ENCODE measurements at regions not wholly inside any gene's neighbourhood (a gene's known extent, or its start where the extent isn't known, plus 50 kb on each side); places are given as distances from the start of the nearest gene placed in this dataset.

- intact Hi-C loops (cut with micrococcal nuclease) (no loop called here), dilution Hi-C loops (cut with HindIII; ENCODE audit: low sequenced_read_pairs, unreplicated experiment) (no loop called here), in situ Hi-C loops (cut with MboI; ENCODE audit: low sequenced_read_pairs) (no loop called here)
- H3K9me1 ChIP-seq (ENCODE audit: insufficient read depth, low read length): no peaks in the 10 kb centered on the region
- H3K27ac ChIP-seq (ENCODE audit: insufficient read depth, low read length): no peak overlapping the region
- H4K91ac ChIP-seq (ENCODE audit: insufficient read depth, low read depth, low read length): no peak overlapping the region
- ATAC-seq (ENCODE audit: low read depth) (no peak), DNase-seq (no peak)
- CTCF ChIA-PET: no interaction called here
- no peaks in the 10 kb centered on the region for H4K20me1 ChIP-seq (ENCODE audit: insufficient read depth, low read length)
- no peak overlapping the region for H2BK120ac ChIP-seq (ENCODE audit: low read depth, low read length)
- H4K5ac ChIP-seq (ENCODE audit: low read depth, low read length): no peak overlapping the region
- no peaks in the 10 kb centered on the region for H3K36me3 ChIP-seq (ENCODE audit: control insufficient read depth, insufficient read depth, low read length)
- H2AFZ ChIP-seq (replicated peaks; ENCODE audit: low read length, poor library complexity): no peak overlapping the region
- no CpG with 5 or more reads among the region's 2 CpGs for WGBS, 2 experiments (ENCODE audit: extremely low coverage in 2 of 2, insufficient read length in 1 of 2)
- no peak overlapping the region for H2BK20ac ChIP-seq (ENCODE audit: low read depth, low read length)
- no peaks in the 10 kb centered on the region for H3K27me3 ChIP-seq (ENCODE audit: control insufficient read depth, insufficient read depth, low read length)
- POLR2A ChIA-PET (ENCODE audit: unreplicated experiment): no interaction called here
- H4K8ac ChIP-seq (ENCODE audit: low read depth in 2 of 2, low read length in 2 of 2): no peak overlapping the region
- H3K79me1 ChIP-seq (ENCODE audit: low read depth in 1 of 2, low read length in 2 of 2): no peaks in the 10 kb centered on the region
- TF ChIP-seq CEBPB (IDR thresholded peaks at IDR 0.05; ENCODE audit: low read depth, low read length): no peak
- no peak for TF ChIP-seq MXI1 (IDR thresholded peaks at IDR 0.05; ENCODE audit: borderline replicate concordance, low read depth, low read length)
- no peak for TF ChIP-seq USF2 (IDR thresholded peaks at IDR 0.05; ENCODE audit: low read depth, low read length)
- no peak for TF ChIP-seq SMC3 (IDR thresholded peaks at IDR 0.05; ENCODE audit: low read depth, low read length)
- TF ChIP-seq MAFK (IDR thresholded peaks at IDR 0.05; ENCODE audit: low read depth, low read length): no peak
- TF ChIP-seq MAZ (IDR thresholded peaks at IDR 0.05; ENCODE audit: borderline replicate concordance, low read depth, low read length): no peak
- no peak for TF ChIP-seq RFX5 (IDR thresholded peaks at IDR 0.05; ENCODE audit: low read depth, low read length)
- no peak for TF ChIP-seq RCOR1 (IDR thresholded peaks at IDR 0.05; ENCODE audit: insufficient replicate concordance, low read length)
- no peak for TF ChIP-seq NFE2L2 (IDR thresholded peaks at IDR 0.05; ENCODE audit: low read depth, low read length)
- TF ChIP-seq FOS (IDR thresholded peaks at IDR 0.05; ENCODE audit: low read depth, low read length): no peak
- TF ChIP-seq POLR2A (IDR thresholded peaks at IDR 0.05; ENCODE audit: low read depth, low read length): no peak
- TF ChIP-seq RAD21 (IDR thresholded peaks at IDR 0.05; ENCODE audit: low read length): no peak
- no peak for TF ChIP-seq BHLHE40 (IDR thresholded peaks at IDR 0.05; ENCODE audit: low read depth, low read length)
- no peak for TF ChIP-seq CHD1 (IDR thresholded peaks at IDR 0.05; ENCODE audit: low read depth, low read length)
- TF ChIP-seq ELK1 (IDR thresholded peaks at IDR 0.05; ENCODE audit: borderline replicate concordance, low read depth, low read length): no peak
- no peak for TF ChIP-seq CTCF (conservative IDR thresholded peaks at IDR 0.05; ENCODE audit: low read depth, low read length)
- no peak overlapping the region for H3K9ac ChIP-seq (ENCODE audit: low read depth, low read length)
- no peak overlapping the region for H3K18ac ChIP-seq (ENCODE audit: low read depth, low read length)
- H3K56ac ChIP-seq (ENCODE audit: extremely low read depth, insufficient read depth, low read length): no peak overlapping the region
- no peak overlapping the region for H3K14ac ChIP-seq (replicated peaks; ENCODE audit: low read depth, low read length)
- no peak overlapping the region for H2BK5ac ChIP-seq (ENCODE audit: low read depth, low read length, poor library complexity, severe bottlenecking)
- H3K4me2 ChIP-seq (ENCODE audit: low read depth, low read length): no peak overlapping the region
- H3K4ac ChIP-seq (ENCODE audit: low read depth, low read length): no peak overlapping the region
- no peak overlapping the region for H2BK15ac ChIP-seq (ENCODE audit: low read depth, low read length)
- no peak overlapping the region for H3K4me3 ChIP-seq (ENCODE audit: insufficient read depth, low read depth, low read length)
- H2AK9ac ChIP-seq (replicated peaks; ENCODE audit: low read depth, low read length, poor library complexity): no peak overlapping the region
- H3K4me1 ChIP-seq (ENCODE audit: control insufficient read depth, insufficient read depth, low read length): no peaks in the 10 kb centered on the region
- H2AK5ac ChIP-seq (ENCODE audit: low read depth, low read length): no peak overlapping the region
- H3K23ac ChIP-seq (ENCODE audit: low read depth, low read length): no peak overlapping the region
- BruUV-seq (replicated peaks): no TSS peak
- H3K9me3 ChIP-seq (ENCODE audit: control insufficient read depth, insufficient read depth, low read length): no peaks in the 10 kb centered on the region
These were observed 165.6 kb upstream of the NBEA start for GRCh38 chr13:34776390-34776981.

Data from IMR-90 (cell line).